ENCODE measurements at regions not wholly inside any gene's neighbourhood (a gene's known extent, or its start where the extent isn't known, plus 50 kb on each side); places are given as distances from the start of the nearest gene placed in this dataset.

DNA sequence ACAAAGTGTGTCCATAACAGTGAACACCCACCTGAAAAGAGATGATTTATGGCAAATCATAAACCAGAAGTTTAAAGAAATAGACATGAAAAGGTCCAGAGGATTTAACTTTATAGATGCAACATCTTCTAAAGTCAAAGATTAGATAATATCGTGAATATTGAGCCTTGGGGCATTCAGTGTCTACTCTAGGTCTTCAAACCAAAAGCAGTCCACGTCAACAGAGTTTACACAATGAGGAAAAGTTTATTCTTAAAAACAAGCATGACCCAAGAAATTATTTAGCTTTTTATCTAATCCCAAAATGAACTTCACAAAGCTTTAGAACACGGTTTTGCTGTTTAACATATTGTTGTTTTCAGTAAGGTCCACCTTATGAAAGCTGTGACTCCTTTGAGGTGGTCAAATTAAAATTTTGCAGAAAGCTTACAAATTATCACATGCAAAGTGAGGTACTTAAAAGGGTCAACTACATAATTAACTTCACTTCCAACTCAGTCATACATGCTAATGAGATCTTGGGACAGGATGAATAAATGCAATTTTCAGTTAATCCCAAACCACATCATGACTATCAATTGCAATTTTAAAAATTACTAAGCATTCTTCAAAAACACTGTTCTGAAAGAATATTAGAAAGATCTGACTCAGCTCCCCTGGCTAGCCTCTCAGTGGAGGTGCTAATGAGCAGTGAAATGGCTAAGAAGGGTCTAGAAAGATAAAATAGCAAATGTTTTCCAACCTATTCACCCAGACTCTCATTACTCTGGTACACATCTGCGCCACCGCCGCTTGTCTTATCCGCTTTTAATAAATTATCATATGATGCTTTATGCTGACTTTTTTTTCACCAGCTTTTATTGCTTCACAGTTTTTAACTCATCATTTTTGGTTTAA, 92.4 kb upstream of the WDR17 start:
- H4K20me1 ChIP-seq (ENCODE audit: insufficient read depth, low read length), result no peaks in the 10 kb centered on the region
- H2AFZ ChIP-seq (ENCODE audit: insufficient read depth, low read depth, low read length, poor library complexity, severe bottlenecking), result no peak overlapping the region
- Mint-ChIP-seq H3K27me3 (ENCODE audit: low read depth in 3 of 3) (peaks cover 4 to 6% (median 5%) of the 10 kb centered on the region in 3 donors), H3K4me3 (no peak overlapping the region), H3K4me1 (peaks cover 4% of the 10 kb centered on the region), H3K27ac (no peak overlapping the region), H3K9me3 (peaks cover 0 to 6% (median 0%) of the 10 kb centered on the region in 7 donors), H3K36me3 (no peaks in the 10 kb centered on the region)
- H3K4me3 ChIP-seq (replicated peaks in 1 of 3; ENCODE audit: low read depth in 2 of 3, low read length in 3 of 3), result no peak overlapping the region
- no peaks in the 10 kb centered on the region for H3K79me2 ChIP-seq (ENCODE audit: insufficient read depth, low read length)
- H3K9me3 ChIP-seq (replicated peaks in 1 of 2; ENCODE audit: control insufficient read depth in 1 of 2, insufficient read depth in 1 of 2, low read length in 2 of 2), result no peaks in the 10 kb centered on the region
- no CpG with 5 or more reads among the region's 7 CpGs for WGBS (ENCODE audit: insufficient coverage)
- DNase-seq, result no peak
- intact Hi-C loops (cut with micrococcal nuclease), result no loop called here
- H3K4me1 ChIP-seq (ENCODE audit: control insufficient read depth in 1 of 2, insufficient read depth in 2 of 2, low read length in 2 of 2), result no peaks in the 10 kb centered on the region
- H3K36me3 ChIP-seq (replicated peaks in 1 of 2; ENCODE audit: control insufficient read depth in 1 of 2, insufficient read depth in 2 of 2, low read length in 2 of 2), result no peaks in the 10 kb centered on the region
- no peaks in the 10 kb centered on the region for H3K27me3 ChIP-seq (ENCODE audit: control insufficient read depth in 2 of 2, insufficient read depth in 2 of 2, low read length in 2 of 2)
- H3K9ac ChIP-seq (ENCODE audit: insufficient read depth, low read length, poor library complexity, severe bottlenecking), result no peak overlapping the region
- H3K27ac ChIP-seq (ENCODE audit: low read depth in 1 of 2, low read length in 2 of 2), result no peak overlapping the region
- TF ChIP-seq, protein P1, sequence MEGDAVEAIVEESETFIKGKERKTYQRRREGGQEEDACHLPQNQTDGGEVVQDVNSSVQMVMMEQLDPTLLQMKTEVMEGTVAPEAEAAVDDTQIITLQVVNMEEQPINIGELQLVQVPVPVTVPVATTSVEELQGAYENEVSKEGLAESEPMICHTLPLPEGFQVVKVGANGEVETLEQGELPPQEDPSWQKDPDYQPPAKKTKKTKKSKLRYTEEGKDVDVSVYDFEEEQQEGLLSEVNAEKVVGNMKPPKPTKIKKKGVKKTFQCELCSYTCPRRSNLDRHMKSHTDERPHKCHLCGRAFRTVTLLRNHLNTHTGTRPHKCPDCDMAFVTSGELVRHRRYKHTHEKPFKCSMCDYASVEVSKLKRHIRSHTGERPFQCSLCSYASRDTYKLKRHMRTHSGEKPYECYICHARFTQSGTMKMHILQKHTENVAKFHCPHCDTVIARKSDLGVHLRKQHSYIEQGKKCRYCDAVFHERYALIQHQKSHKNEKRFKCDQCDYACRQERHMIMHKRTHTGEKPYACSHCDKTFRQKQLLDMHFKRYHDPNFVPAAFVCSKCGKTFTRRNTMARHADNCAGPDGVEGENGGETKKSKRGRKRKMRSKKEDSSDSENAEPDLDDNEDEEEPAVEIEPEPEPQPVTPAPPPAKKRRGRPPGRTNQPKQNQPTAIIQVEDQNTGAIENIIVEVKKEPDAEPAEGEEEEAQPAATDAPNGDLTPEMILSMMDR (IDR thresholded peaks at IDR 0.05), result no peak
- H3K4me2 ChIP-seq (replicated peaks; ENCODE audit: extremely low read depth, low read length, poor library complexity, severe bottlenecking), result no peak overlapping the region

DNA sequence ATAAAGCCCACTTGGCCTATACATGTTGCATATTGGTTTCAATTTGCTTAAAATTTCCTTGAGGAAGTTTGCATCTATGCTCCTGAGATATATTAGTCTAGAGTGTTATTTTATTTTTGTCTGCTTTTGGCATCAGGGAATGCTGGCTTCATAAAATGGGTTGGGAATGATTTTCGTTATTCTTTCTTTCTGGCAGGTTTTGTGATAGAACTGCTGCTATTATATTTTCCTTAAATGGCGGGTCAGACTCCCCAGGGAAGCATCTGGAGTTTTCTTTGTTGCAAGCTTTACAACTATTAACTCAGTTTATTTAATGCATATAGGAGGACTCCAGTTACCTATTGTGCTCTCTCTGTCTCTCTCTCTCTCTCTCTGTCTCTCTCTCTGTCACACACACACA, 82.0 kb upstream of the WDR17 start:
- Histone ChIP-seq H3K27ac (ENCODE audit: low read depth in 1 of 2, low read length in 2 of 2) (no peak overlapping the region), H3K27me3 (ENCODE audit: control insufficient read depth in 2 of 2, insufficient read depth in 2 of 2, low read length in 2 of 2) (no peaks in the 10 kb centered on the region), H3K79me2 (ENCODE audit: insufficient read depth, low read length) (no peaks in the 10 kb centered on the region), H3K4me1 (ENCODE audit: control insufficient read depth in 1 of 2, insufficient read depth in 2 of 2, low read length in 2 of 2) (no peaks in the 10 kb centered on the region), H2AFZ (ENCODE audit: insufficient read depth, low read depth, low read length, poor library complexity, severe bottlenecking) (no peak overlapping the region), H3K9ac (ENCODE audit: insufficient read depth, low read length, poor library complexity, severe bottlenecking) (no peak overlapping the region), H3K4me2 (replicated peaks; ENCODE audit: extremely low read depth, low read length, poor library complexity, severe bottlenecking) (no peak overlapping the region), H4K20me1 (ENCODE audit: insufficient read depth, low read length) (no peaks in the 10 kb centered on the region), H3K9me3 (replicated peaks in 1 of 2; ENCODE audit: control insufficient read depth in 1 of 2, insufficient read depth in 1 of 2, low read length in 2 of 2) (no peaks in the 10 kb centered on the region), H3K36me3 (replicated peaks in 1 of 2; ENCODE audit: control insufficient read depth in 1 of 2, insufficient read depth in 2 of 2, low read length in 2 of 2) (no peaks in the 10 kb centered on the region), H3K4me3 (replicated peaks in 1 of 3; ENCODE audit: low read depth in 2 of 3, low read length in 3 of 3) (no peak overlapping the region)
- H3K4me1 Mint-ChIP-seq, result no peaks in the 10 kb centered on the region
- DNase-seq, result no peak
- peaks cover 0 to 3% (median 0%) of the 10 kb centered on the region in 3 donors for H3K27me3 Mint-ChIP-seq (ENCODE audit: low read depth in 3 of 3)
- peaks cover 0 to 4% (median 1%) of the 10 kb centered on the region in 7 donors for H3K9me3 Mint-ChIP-seq
- WGBS (ENCODE audit: insufficient coverage), result 100% methylated on average over 1 of the region's 2 CpGs
- TF ChIP-seq, protein P1 (IDR thresholded peaks at IDR 0.05), result no peak
- no peak overlapping the region for H3K27ac Mint-ChIP-seq
- H3K36me3 Mint-ChIP-seq, result no peaks in the 10 kb centered on the region
- H3K4me3 Mint-ChIP-seq, result no peak overlapping the region
- intact Hi-C loops (cut with micrococcal nuclease), result no loop called here

Data from CD14-positive monocyte (primary cell).